Glomerular visceral epithelial cell (primary cell): ENCODE measurements at regions not wholly inside any gene's neighbourhood (a gene's known extent, or its start where the extent isn't known, plus 50 kb on each side); places are given as distances from the start of the nearest gene placed in this dataset.
"Not testable (repeated sequence)": the region's sequence is repeated elsewhere in the genome, so short reads cannot be mapped to it uniquely, and the experiment has no call there.

ENCODE experiments used
- DNase-seq: peaks from one replicate; pipeline ENCODE4 v3.0.0-alpha.2; 2016; ENCODE audit errors: extremely low spot score

- DNase-seq = no peak
Measured at GRCh38 chr6:15839969-15840541, 177.2 kb upstream of the DTNBP1 start.

- DNase-seq = no peak
Measured at GRCh38 chr6:15837205-15837604, 174.4 kb upstream of the DTNBP1 start.

- DNase-seq = no peak
Measured at GRCh38 chr6:15832841-15833240, 170.0 kb upstream of the DTNBP1 start.

GRCh38 chr6:15829156-15829555, 166.3 kb upstream of the DTNBP1 start:
- DNase-seq = no peak

GRCh38 chr6:15827496-15828255, 164.8 kb upstream of the DTNBP1 start:
- DNase-seq = no peak

GRCh38 chr6:15826814-15827318, 164.0 kb upstream of the DTNBP1 start:
- no peak for DNase-seq

GRCh38 chr6:15825332-15825930, 162.6 kb upstream of the DTNBP1 start:
- no peak for DNase-seq

- DNase-seq = no peak
Measured at GRCh38 chr6:15824811-15825210, 162.0 kb upstream of the DTNBP1 start.

GRCh38 chr6:15823838-15824414, 161.1 kb upstream of the DTNBP1 start:
- DNase-seq = no peak

GRCh38 chr6:15822835-15823234, 160.0 kb upstream of the DTNBP1 start:
- DNase-seq = no peak

GRCh38 chr6:15819841-15820240, 157.0 kb upstream of the DTNBP1 start:
- no peak for DNase-seq

- no peak for DNase-seq
Measured at GRCh38 chr6:15819226-15819625, 156.4 kb upstream of the DTNBP1 start.

- DNase-seq = no peak
Measured at GRCh38 chr6:15818491-15818890, 155.7 kb upstream of the DTNBP1 start.

GRCh38 chr6:15818044-15818443, 155.2 kb upstream of the DTNBP1 start:
- DNase-seq = no peak

GRCh38 chr6:15817100-15817499, 154.3 kb upstream of the DTNBP1 start:
- DNase-seq = no peak

GRCh38 chr6:15816661-15817060, 153.8 kb upstream of the DTNBP1 start:
- DNase-seq = no peak

- not testable (repeated sequence) for DNase-seq
Measured at GRCh38 chr6:15813698-15814097, 150.9 kb upstream of the DTNBP1 start.

- DNase-seq = no peak
Measured at GRCh38 chr6:15811107-15811506, 148.3 kb upstream of the DTNBP1 start.

- no peak for DNase-seq
Measured at GRCh38 chr6:15810618-15811017, 147.8 kb upstream of the DTNBP1 start.

- no peak for DNase-seq
Measured at GRCh38 chr6:15809367-15809766, 146.5 kb upstream of the DTNBP1 start.

GRCh38 chr6:15804164-15805154, 141.6 kb upstream of the DTNBP1 start:
- no peak for DNase-seq
